Muscle layer of duodenum (tissue), 2 donors: ENCODE measurements at regions not wholly inside any gene's neighbourhood (a gene's known extent, or its start where the extent isn't known, plus 50 kb on each side); places are given as distances from the start of the nearest gene placed in this dataset.

ENCODE experiments used
- H3K27ac ChIP-seq: one replicate; pipeline ENCODE4 v1.7.0; 2013; ENCODE audit warnings: mild to moderate bottlenecking, low read length
- H3K27me3 ChIP-seq: one replicate; pipeline ENCODE4 v1.7.0; 2013; ENCODE audit warnings: low read depth, mild to moderate bottlenecking, control low read depth, low read length
- H3K36me3 ChIP-seq, 2 donors: one replicate each; pipeline ENCODE4 v1.7.0; 2013; ENCODE audit warnings: low read length in 2 of 2, control low read depth in 1 of 2, mild to moderate bottlenecking in 1 of 2; ENCODE audit not compliant: insufficient read depth in 2 of 2, control insufficient read depth in 1 of 2
- H3K4me1 ChIP-seq, 2 donors: one replicate each; pipeline ENCODE4 v1.7.0; 2013; ENCODE audit warnings: low read length in 2 of 2, mild to moderate bottlenecking in 2 of 2, control low read depth in 1 of 2, moderate library complexity in 1 of 2; ENCODE audit not compliant: insufficient read depth in 2 of 2, control insufficient read depth in 1 of 2
- H3K4me3 ChIP-seq, 2 donors: one replicate each; pipeline ENCODE4 v1.7.0; 2013; ENCODE audit warnings: low read length in 2 of 2, low read depth in 1 of 2, mild to moderate bottlenecking in 1 of 2
- H3K9me3 ChIP-seq, 2 donors: one replicate each; pipeline ENCODE4 v1.7.0; 2013; ENCODE audit warnings: low read length in 2 of 2, control low read depth in 1 of 2, mild to moderate bottlenecking in 1 of 2; ENCODE audit not compliant: control insufficient read depth in 1 of 2
- donor health status: healthy.

DNA sequence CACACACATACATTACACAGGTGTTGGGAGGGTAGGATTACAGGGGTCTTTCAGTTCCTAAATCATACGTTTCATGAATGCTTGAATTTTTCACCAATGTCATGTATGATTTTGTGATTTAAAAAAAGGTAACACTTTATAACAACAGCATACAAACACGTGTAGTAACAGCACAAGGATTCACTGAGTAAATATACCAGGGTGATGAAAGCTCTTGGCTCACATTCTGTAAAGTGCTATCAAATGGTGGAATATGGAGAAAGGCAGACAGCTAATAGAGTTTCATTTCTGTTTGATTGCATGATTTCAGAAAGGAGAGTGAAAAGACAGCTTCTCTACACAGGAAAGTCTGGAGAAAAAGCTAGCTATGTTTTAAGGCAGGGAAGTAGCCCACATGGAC lies 231.9 kb downstream of the CD83 start:
- Histone ChIP-seq H3K36me3 (no peaks in the 10 kb centered on the region), H3K4me3 (no peak overlapping the region), H3K27ac (no peak overlapping the region), H3K4me1 (no peaks in the 10 kb centered on the region), H3K9me3 (no peaks in the 10 kb centered on the region), H3K27me3 (no peaks in the 10 kb centered on the region)

DNA sequence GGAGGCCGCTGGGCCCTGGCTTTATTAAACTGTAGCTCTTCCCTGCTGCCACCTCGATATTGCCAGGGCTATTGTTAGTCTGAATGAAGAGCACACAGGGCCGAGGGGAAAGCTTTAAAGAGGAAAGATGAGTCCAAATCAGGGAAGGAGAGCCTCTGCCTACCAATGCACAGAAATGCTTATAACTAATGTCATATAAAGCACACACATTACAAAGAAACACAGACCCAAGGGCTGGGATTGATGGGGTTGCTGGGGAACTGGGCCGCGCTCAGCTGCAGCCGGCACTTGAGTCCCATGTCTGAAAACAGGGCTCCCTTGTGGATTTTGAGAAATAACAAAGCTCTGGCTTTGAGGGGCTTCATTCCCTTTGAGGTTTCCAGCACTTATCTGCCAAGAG lies 232.6 kb downstream of the CD83 start:
- Histone ChIP-seq H3K36me3 (no peaks in the 10 kb centered on the region), H3K4me3 (no peak overlapping the region), H3K9me3 (no peaks in the 10 kb centered on the region), H3K4me1 (peaks cover 0 to 4% of the 10 kb centered on the region in 2 donors), H3K27ac (no peak overlapping the region), H3K27me3 (no peaks in the 10 kb centered on the region)

DNA sequence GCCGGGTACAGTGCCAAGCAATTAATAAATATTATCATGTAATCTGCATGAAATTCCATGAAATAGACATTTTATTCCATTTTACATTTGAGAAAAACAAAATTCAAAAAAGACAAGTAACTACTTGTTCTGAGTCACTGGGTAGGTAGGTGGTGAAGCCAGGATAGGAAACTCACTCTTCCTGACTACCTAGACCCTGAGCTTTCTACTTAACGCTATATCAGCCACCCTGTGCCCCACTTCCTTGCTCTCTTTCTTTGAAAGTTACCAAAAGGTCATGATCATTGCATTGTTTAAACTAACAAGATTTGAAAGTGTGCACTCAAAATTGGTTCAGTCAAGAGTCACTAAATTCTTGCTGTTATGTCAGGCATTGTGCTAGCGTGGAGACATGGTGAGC lies 235.7 kb downstream of the CD83 start:
- no peak overlapping the region for H3K4me3 ChIP-seq
- no peaks in the 10 kb centered on the region for H3K9me3 ChIP-seq
- no peaks in the 10 kb centered on the region for H3K36me3 ChIP-seq
- no peaks in the 10 kb centered on the region for H3K27me3 ChIP-seq
- peaks cover 0 to 4% of the 10 kb centered on the region in 2 donors for H3K4me1 ChIP-seq
- H3K27ac ChIP-seq, result no peak overlapping the region

DNA sequence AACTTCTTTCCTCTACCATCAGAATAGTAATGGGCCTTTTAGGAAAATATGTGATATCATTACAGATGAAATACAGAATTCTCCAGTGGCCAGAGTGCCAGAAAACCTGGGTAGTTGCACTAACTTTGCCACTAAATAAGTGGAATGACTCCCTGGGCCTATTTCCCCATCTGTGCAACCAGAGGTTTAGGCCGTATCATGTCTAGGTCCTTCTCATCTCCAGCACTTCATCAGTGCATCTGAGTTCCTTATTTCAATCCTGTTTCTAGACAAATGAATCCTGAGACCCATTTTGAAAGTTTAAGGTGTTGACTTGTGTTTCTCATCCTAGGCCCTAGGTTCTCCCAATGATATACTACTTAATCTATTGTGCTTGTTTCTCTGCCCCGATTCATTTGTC lies 236.2 kb downstream of the CD83 start:
- Histone ChIP-seq H3K27me3 (no peaks in the 10 kb centered on the region), H3K4me1 (peaks cover 0 to 4% of the 10 kb centered on the region in 2 donors), H3K27ac (no peak overlapping the region), H3K4me3 (no peak overlapping the region), H3K36me3 (no peaks in the 10 kb centered on the region), H3K9me3 (no peaks in the 10 kb centered on the region)

DNA sequence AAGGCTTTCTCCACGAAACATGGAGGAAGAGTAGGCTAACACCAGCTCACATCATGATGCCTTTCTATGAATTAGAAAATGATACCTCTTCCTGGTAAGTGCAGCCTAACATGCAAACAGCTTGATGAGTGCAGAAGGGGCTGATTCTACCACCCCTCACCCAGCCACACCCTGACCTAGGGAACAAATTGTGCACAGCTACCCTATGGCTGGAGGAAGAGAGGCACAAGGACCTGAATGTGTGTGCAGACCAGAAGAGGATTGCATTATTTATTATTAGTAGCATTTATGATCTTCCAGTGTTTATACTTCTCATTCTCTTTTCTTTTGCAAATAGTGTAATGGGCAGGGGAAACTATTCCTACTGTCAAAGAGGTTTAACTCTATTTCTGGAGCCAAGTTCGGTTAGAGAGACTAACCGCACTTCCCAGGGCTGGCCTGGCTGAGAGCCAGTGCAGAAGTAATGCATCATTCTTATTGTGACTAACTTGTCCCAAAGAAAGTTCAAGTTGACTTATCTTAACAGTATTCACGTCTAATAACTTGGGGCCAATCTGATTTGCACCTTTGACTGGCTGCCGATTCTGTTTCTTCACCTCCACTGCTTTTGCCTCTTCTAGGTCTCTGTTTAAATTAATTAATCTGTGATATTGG lies 237.5 kb downstream of the CD83 start:
- Histone ChIP-seq H3K9me3 (no peaks in the 10 kb centered on the region), H3K4me1 (peaks cover 0 to 4% of the 10 kb centered on the region in 2 donors)

DNA sequence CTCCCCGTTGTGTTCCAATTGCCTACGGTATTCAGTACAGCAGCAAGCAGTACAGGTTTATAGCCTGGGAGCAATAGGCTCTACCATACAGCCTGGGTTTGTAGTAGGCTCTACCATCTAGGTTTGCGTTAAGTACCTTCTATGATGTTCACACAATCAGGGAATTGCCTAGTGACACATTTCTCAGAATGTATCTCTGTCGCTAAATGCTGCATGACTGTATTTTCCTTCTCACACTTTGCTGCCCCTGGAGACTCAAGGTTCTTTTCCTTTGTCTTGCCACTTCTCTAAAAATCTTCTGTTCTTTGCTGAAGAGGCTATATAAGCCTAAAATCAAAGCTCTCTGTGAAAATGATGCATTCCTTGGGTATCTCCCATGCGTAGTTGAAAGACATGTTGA lies 241.9 kb downstream of the CD83 start:
- Histone ChIP-seq H3K9me3 (no peaks in the 10 kb centered on the region), H3K27me3 (no peaks in the 10 kb centered on the region), H3K4me1 (peaks cover 4 to 5% of the 10 kb centered on the region in 2 donors), H3K4me3 (no peak overlapping the region), H3K36me3 (no peaks in the 10 kb centered on the region), H3K27ac (no peak overlapping the region)

More for the DNA sequence above, 237.5 kb downstream of the CD83 start:
- Histone ChIP-seq H3K27ac (no peak overlapping the region), H3K4me3 (no peak overlapping the region), H3K27me3 (no peaks in the 10 kb centered on the region), H3K36me3 (no peaks in the 10 kb centered on the region)

DNA sequence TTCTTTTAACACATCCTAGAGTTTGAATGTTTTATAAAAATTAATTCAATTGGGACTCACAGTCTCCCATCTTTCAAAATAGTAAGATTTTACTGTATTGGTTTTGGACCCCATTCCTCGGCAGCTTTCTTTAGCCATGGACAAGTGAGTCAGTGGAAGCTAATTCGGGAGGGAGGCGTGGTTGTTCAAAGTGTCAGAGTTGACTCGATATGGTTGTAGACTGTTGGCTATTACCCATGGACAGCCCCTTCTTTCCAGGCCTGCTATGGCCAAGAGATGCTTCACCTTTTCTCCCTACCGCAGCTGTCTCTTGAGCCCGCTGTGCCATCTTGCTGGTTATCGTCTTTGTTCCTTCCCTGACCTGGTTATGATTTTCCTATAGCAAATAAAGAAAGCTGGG lies 243.0 kb downstream of the CD83 start:
- Histone ChIP-seq H3K9me3 (no peaks in the 10 kb centered on the region), H3K36me3 (no peaks in the 10 kb centered on the region), H3K27ac (no peak overlapping the region), H3K27me3 (no peaks in the 10 kb centered on the region), H3K4me3 (no peak overlapping the region), H3K4me1 (peaks cover 0 to 5% of the 10 kb centered on the region in 2 donors)

DNA sequence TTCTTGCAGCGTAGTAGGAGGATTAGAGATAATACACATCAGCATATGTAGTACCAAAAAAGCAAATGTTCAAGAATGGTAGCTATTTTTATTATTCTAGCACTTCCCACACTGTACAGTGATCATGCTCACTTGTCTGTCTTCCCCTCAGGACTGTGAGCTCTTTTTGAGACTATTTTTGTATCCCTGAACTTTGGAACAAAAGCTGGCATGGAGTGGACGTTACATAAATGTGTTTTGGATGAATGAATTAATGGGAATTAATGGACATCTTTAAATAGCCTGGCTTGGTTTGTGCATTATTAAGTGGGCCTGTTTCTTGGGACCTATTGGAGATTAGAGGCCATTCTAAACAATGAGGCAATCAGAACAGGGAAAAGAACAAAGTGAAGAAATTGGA lies 243.7 kb downstream of the CD83 start:
- no peak overlapping the region for H3K27ac ChIP-seq
- H3K9me3 ChIP-seq, result no peaks in the 10 kb centered on the region
- no peak overlapping the region for H3K4me3 ChIP-seq
- no peaks in the 10 kb centered on the region for H3K27me3 ChIP-seq
- H3K36me3 ChIP-seq, result no peaks in the 10 kb centered on the region
- H3K4me1 ChIP-seq, result peaks cover 0 to 5% of the 10 kb centered on the region in 2 donors

DNA sequence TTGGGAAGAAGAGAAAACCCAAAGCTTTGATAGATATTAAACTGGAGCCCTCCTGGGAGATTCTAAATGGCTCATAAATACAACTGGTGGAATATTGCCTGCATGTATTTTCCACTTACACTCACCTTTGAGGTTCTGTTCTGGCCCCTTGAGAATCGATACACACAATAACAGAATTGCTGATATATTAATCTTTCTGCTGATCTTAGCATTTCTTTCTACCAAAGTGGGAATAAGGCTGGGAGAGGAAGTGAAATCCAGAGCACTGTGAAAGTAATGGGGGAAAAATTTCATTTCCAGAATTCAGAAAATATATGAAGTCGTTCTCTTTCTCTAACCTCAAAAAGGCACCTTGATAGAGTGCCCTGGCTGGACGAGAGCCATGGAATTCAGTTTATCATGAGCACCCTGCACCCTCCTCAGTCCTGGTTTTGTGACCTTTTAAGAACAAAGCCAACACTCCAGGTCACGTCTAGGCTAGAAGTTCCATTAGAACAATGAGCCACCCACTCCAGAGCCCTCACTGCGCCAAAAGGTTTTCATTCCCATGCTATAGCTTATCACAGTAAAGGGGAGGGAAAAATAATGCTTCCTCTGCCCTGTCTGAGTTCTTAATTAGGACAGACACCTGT lies 244.5 kb downstream of the CD83 start:
- Histone ChIP-seq H3K27me3 (no peaks in the 10 kb centered on the region), H3K27ac (no peak overlapping the region), H3K36me3 (no peaks in the 10 kb centered on the region), H3K9me3 (no peaks in the 10 kb centered on the region), H3K4me3 (no peak overlapping the region), H3K4me1 (peaks cover 0 to 5% of the 10 kb centered on the region in 2 donors)

DNA sequence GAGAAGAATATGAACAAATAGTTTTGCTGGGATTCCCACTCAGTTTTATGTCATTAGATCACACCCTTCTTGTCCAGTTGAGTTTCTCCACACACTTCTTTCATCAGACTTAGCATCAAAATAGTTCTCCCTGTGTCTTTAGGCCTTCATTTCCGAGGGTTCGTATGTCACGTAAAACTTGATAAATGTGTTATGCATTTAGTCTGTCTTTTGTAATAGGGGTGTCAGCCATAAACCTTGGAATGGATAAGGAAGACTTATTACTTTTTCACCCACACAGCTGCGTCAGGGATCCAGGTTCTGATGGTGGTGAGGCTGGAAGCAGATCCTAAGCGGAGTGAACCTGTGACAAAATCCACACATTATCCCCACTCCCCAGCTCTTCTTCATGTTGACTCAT lies 246.8 kb downstream of the CD83 start:
- H3K27me3 ChIP-seq, result no peaks in the 10 kb centered on the region
- peaks cover 0 to 5% of the 10 kb centered on the region in 2 donors for H3K4me1 ChIP-seq
- no peak overlapping the region for H3K4me3 ChIP-seq
- H3K9me3 ChIP-seq, result no peaks in the 10 kb centered on the region
- H3K36me3 ChIP-seq, result no peaks in the 10 kb centered on the region
- H3K27ac ChIP-seq, result no peak overlapping the region

DNA sequence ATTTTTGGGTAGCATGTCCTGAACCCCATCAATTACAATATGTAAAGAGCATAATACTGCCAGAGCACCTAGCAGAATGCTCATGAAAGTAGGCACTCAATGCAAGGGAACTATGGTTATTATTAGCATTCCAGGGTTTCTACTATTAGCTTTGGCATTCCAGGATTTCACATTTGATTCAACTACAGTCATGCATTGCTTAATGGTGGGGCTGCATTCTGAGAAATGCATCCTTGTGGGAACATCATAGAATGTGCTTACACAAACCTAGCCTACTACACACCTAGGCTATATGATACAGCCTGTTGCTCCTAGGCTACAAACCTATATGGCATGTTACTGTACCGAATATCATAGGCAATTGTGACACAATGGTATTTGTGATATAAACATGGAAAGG lies 247.8 kb downstream of the CD83 start:
- Histone ChIP-seq H3K27me3 (no peaks in the 10 kb centered on the region), H3K9me3 (no peaks in the 10 kb centered on the region), H3K4me1 (peaks cover 0 to 5% of the 10 kb centered on the region in 2 donors), H3K27ac (no peak overlapping the region), H3K36me3 (no peaks in the 10 kb centered on the region), H3K4me3 (no peak overlapping the region)

DNA sequence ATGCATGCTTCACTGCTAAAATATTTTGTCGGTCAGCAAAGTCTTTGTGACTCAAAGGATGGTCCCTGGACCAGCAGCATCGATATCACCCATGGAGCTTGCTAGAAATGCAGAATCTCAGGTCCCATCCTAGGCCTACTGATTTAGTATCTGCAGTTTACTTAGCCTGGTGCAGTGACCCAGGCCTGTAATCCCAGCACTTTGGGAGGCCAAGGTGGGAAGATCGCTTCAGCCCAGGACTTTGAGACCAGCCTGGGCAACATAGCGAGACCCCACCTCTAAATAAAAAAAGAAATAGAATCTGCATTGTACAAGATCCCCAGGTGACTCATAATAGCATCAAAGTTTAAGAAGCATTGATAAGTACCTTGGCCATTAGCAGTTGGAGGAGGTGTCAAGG lies 248.7 kb downstream of the CD83 start:
- Histone ChIP-seq H3K36me3 (no peaks in the 10 kb centered on the region), H3K4me3 (no peak overlapping the region), H3K27me3 (no peaks in the 10 kb centered on the region), H3K27ac (no peak overlapping the region), H3K9me3 (no peaks in the 10 kb centered on the region), H3K4me1 (peaks cover 0 to 5% of the 10 kb centered on the region in 2 donors)
